HG02973 (cell line): ENCODE measurements at regions not wholly inside any gene's neighbourhood (a gene's known extent, or its start where the extent isn't known, plus 50 kb on each side); places are given as distances from the start of the nearest gene placed in this dataset.
"Not testable (repeated sequence)": the region's sequence is repeated elsewhere in the genome, so short reads cannot be mapped to it uniquely, and the experiment has no call there.

ENCODE experiments used
- ATAC-seq: cut with Tn5 transposase; IDR thresholded peaks from one replicate; pipeline ENCODE4 v1.9.1; 2021; ENCODE audit warnings: moderate library complexity; ENCODE audit not compliant: unreplicated experiment

- not testable (repeated sequence) for ATAC-seq
These were observed 795.1 kb upstream of the VRK2 start for GRCh38 chr2:57251495-57251894.

DNA sequence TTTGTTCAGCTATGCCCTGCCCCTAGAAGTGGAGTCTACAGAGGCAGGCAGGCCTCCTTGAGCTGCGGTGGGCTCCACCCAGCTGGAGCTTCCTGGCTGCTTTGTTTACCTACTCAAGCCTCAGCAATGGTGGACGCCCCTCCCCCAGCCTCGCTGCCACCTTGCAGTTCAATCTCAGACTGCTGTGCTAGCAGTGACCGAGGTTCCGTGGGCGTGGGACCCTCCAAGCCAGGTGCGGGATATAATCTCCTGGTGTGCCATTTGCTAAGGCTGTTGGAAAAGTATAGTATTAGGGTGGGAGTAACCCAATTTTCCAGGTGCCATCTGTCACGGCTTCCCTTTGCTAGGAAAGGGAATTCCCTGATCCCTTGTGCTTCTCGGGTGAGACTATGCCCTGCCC, 770.2 kb upstream of the VRK2 start:
- not testable (repeated sequence) for ATAC-seq

DNA sequence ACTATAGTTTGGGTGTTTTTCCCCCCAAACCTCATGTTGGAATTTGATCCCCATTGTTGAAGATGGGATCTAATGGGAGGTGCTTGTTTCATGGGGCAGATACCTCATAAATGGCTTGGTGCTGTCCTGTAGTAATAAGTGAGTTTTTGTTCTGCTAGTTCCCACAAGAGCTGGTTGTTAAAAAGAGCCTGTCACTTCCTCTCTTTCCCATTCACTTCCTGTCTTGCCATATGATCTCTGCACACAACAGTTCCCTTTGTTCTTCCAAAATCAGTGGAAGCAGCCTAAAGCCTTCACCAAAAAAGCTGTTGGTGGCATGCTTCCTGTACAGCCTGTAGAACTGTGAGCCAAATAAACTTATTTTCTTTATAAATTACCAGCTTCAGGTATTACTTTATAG, 768.2 kb upstream of the VRK2 start:
- ATAC-seq, result no peak

DNA sequence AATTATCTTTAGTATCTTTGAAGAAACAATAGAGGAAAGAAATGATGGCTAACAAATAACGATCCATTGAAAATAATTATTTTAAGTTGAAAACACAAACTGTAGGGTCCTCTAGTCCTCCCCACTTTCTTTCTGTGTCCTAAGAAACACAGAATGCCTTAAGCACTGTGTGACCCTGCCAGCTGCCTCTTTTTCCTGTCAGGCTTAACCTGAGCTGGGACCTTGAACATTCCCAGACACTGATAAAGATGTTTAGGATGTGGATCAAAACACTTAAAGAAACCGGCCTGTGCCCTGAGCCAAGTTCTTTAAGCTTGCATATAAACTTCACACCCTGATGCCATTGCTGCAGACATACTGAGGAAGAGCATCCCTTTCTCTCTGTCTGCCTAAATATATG, 755.4 kb upstream of the VRK2 start:
- ATAC-seq, result no peak

- no peak for ATAC-seq
These were observed 749.6 kb upstream of the VRK2 start for GRCh38 chr2:57296795-57297517.

DNA sequence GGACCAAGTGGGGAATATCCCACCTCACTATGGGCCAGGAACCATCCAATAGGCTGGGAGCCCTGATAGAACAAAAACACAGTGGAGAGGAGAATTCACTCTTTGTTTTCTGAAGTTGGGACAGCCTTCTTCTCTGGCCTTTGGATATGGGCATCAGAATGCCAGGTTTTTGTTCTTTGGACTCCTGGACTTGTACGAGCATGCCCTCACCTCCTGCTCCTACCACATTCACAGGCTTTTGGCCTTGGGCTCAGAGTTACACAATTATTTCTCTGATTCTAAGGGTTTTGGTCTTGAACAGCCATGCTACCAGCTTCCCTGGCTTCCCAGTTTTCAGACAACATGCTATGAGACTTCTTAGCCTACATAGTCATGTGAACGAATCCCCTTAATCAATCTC, 732.9 kb upstream of the VRK2 start:
- no peak for ATAC-seq

GRCh38 chr2:57314682-57315081, 731.9 kb upstream of the VRK2 start:
- ATAC-seq, result no peak

DNA sequence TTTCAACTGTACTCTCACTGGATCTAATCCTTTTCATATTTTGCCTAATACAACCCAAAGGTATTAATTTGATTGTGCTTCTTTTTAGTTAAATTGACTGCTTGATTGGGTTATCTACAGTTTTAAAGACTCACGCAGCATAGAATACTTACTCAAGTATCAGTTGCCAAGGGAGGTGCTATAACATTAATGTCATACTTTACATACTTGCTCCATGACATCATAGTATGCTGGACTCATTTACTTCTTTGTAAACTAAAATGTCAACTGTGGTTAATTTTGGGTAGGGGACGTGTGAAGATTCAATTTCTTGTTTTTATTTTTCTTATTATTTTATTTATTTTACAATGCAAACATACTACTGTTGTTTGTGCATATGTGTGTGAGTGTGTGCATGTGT, 716.2 kb upstream of the VRK2 start:
- ATAC-seq, result no peak

- no peak for ATAC-seq
These were observed 713.4 kb upstream of the VRK2 start for GRCh38 chr2:57333221-57333620.

- no peak for ATAC-seq
These were observed 703.1 kb upstream of the VRK2 start for GRCh38 chr2:57343391-57344006.

GRCh38 chr2:57368190-57368589, 678.4 kb upstream of the VRK2 start:
- ATAC-seq, result no peak

- ATAC-seq, result no peak
These were observed 675.6 kb upstream of the VRK2 start for GRCh38 chr2:57370882-57371585.

DNA sequence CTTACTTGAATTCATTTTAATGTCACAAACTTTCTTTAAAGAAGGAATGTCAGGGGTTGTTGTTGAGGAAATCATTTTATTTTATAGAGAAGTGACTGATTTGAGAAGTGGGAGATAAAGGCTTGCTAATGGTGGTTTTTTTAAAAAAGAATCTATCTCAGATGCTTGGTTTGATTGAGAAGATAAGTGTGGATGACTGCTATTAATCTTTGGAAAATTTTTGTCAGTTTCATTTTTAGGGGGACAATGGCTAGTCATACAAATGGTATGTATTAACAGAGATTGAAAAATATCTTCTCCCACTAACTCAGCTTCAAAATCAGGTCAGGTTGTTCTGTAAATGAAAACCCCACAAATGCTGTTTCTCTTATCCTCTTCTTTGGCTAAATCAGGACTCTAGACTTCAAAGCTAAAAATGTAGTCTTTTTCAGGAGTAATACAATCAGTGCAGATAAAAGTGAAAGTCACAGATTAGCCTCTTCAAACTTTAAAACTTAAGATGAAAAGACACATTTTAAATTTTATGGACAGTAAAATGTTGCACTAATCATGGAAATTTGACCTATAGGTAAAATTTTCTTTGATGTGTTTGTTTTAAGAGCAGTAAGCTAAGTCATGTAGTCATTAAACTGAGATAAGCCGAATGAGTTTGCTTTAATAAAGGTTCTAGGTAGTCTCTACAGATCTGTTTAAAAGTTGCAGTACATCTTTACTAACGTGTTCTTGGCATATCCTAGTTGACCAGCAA, 674.2 kb upstream of the VRK2 start:
- no peak for ATAC-seq

GRCh38 chr2:57373530-57373929, 673.1 kb upstream of the VRK2 start:
- ATAC-seq, result no peak

- no peak for ATAC-seq
These were observed 669.6 kb upstream of the VRK2 start for GRCh38 chr2:57376985-57377384.

DNA sequence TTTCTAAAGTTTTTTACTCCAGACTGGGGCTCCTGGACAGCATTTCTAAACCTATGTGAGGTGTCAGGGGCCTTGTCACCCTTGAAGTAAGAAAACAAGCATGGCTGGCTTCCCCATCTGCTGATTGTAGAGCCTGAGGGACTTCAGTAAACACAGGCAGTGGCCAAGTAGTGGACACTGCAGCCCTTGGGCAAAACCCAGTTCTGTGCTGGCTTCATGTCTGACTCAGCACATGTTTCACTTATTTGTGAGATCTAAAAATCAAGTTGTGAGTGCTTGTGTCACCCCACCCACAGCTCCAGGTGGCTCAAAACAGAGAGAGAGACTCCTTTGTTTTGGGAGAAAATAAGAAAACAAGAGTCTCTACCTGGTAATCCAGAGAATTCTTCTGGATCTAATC, 660.3 kb upstream of the VRK2 start:
- no peak for ATAC-seq

- no peak for ATAC-seq
These were observed 650.1 kb upstream of the VRK2 start for GRCh38 chr2:57396355-57397098.

DNA sequence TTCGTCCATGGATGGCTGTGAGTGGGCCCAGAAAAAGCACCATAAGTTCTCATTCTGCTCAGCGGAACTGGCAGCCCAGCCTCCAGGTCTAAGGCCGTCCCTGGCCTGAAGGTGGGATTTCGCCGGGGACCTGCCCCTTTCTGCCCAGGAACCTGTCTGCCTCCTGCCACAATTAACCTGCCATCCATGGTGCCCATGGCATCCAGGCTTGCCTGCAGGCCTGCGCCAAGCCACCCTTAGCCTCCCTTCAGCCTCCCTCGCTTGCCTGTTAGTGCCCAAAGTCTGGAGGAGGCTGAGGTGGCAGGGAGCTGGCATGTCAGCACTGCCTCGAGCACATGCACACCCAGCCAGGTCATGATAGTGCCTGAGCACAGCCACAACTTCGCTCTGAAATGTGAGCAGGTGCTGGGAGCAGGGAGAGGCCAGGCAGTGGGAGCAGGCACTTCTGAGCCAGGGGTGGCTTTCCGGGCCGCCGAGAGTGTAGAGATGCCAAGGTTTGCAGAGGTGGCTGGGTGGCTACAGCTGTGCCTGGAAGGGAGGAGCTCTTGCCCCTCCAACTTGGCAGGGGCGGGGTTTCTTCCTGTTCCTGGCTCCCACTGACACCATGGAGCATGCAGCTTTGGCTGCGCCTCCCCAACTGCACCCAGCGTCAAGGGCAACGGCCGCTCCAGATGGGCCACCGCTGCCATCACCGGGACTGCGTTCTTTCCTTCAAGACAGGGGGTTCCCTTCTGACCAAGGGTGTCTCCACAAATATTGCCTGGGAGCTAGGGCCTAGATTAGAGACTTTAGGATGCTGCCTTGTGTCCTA, 648.9 kb upstream of the VRK2 start:
- no peak for ATAC-seq

GRCh38 chr2:57399057-57399456, 647.5 kb upstream of the VRK2 start:
- no peak for ATAC-seq

- no peak for ATAC-seq
These were observed 644.5 kb upstream of the VRK2 start for GRCh38 chr2:57402096-57402495.
